ENCODE measurements at regions not wholly inside any gene's neighbourhood (a gene's known extent, or its start where the extent isn't known, plus 50 kb on each side); places are given as distances from the start of the nearest gene placed in this dataset.

DNA sequence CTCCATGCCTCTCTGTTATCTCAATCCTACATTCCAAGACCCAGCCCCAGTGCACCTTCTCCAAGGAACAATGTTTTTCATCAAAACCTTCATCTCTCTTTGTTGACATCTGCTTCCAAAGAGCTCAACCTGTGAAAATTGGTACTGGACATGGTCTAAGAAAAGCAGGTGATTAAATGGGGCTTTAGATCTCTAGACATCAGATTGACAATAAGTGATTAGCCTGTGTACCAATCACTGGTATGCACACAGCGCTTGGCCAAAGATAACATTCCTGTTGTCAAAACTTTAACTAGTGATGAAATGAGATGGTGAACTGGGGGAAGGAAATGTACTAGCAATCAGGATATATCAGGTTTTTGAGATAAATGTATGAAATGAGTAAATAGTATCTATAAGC lies 183.3 kb downstream of the TDRD15 start:
- TF ChIP-seq, protein P1, sequence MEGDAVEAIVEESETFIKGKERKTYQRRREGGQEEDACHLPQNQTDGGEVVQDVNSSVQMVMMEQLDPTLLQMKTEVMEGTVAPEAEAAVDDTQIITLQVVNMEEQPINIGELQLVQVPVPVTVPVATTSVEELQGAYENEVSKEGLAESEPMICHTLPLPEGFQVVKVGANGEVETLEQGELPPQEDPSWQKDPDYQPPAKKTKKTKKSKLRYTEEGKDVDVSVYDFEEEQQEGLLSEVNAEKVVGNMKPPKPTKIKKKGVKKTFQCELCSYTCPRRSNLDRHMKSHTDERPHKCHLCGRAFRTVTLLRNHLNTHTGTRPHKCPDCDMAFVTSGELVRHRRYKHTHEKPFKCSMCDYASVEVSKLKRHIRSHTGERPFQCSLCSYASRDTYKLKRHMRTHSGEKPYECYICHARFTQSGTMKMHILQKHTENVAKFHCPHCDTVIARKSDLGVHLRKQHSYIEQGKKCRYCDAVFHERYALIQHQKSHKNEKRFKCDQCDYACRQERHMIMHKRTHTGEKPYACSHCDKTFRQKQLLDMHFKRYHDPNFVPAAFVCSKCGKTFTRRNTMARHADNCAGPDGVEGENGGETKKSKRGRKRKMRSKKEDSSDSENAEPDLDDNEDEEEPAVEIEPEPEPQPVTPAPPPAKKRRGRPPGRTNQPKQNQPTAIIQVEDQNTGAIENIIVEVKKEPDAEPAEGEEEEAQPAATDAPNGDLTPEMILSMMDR (conservative IDR thresholded peaks at IDR 0.05; ENCODE audit: low read length) = no peak
- DNase-seq (ENCODE audit: low read depth) = no peak
- H3K4me3 ChIP-seq (ENCODE audit: low read length) = no peak overlapping the region

DNA sequence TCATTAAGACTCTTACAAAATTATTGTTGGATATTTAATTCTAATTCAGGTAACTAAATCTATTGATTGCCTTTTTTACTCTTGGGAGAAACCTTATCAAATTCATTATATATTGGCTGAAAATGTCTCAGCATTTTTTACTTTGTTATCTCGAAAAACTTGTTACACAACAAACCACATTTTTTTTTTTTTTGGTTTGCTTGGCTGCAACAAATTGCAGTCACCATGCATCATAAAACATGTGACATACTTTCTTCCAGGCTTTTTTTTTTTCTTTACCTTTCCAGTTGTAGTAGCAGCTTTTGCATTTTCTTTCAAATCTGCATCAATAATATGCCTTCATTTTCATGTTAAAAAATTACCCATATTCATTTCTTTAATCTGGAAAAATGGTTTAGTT lies 186.7 kb downstream of the TDRD15 start:
- TF ChIP-seq, protein P1 (conservative IDR thresholded peaks at IDR 0.05; ENCODE audit: low read length) = no peak

DNA sequence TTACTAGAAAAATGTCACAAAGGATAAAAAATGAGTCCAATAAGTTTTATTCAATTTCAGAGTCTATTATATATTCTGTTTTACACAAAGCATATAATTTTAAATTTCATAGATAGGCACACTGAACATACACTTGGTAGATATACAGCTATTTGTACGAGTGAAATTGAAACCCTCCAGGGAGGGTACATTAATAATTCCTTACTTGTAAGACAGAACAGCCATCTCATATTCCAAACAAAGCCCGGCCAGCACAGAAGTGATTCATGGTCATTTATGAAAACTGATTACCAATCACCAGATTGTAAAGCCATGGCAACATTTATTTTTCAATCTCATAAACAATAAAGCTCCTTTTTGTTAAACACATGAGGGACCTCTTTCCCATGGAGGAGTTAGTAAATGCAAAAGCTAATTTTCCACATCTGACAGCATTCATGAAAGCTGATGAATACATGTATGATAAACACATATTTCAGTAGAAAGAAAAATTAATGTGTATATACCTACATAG lies 190.6 kb downstream of the TDRD15 start:
- no peak for DNase-seq (ENCODE audit: low read depth)
- TF ChIP-seq, protein P1 (conservative IDR thresholded peaks at IDR 0.05; ENCODE audit: low read length) = no peak
- H3K4me3 ChIP-seq (ENCODE audit: low read length) = no peak overlapping the region

More for the DNA sequence above, 186.7 kb downstream of the TDRD15 start:
- H3K4me3 ChIP-seq (ENCODE audit: low read length) = no peak overlapping the region
- DNase-seq (ENCODE audit: low read depth) = no peak

DNA sequence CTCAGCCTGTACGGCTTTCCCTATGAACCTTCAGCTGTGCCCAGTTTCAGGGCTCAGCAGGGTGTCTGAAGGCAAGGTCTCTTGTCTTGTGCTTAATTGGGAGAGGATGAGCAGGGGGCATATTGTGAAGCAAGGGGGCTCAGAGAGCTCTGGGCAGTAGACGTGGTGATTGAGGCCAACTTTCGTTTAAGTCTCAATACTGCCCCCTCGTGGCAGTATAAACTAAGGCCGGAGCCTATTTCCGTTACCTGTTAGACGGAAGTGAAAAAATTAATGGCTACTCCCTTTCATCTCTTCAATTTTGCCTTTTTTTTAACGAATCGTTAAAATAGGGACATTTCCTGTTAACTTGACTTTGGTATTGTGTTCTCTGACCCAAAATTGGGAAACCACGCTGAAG lies 193.4 kb downstream of the TDRD15 start:
- TF ChIP-seq, protein P1 (conservative IDR thresholded peaks at IDR 0.05; ENCODE audit: low read length) = no peak; the same call in 1 of the 2 replicates
- DNase-seq (ENCODE audit: low read depth) = no peak
- no peak overlapping the region for H3K4me3 ChIP-seq (ENCODE audit: low read length)

DNA sequence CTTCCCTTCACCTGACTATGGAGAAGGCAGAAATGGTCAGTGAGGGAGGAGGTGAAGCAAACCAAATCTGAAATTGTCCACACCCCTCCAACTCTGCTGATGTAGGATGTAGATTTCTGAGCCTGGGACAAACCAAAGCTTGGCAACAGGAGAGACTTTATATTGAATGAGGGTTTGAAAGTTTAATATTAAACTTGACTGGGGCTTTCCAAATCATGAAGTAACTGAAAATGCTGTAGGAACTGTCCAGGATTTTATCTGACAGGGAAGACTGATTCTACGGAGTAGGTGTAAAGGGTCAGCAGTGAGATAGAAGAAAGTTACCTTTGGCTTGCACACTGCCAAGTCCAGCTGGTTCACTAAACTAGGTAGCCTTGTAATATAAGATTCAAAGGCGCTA lies 194.5 kb downstream of the TDRD15 start:
- H3K4me3 ChIP-seq (ENCODE audit: low read length) = no peak overlapping the region
- TF ChIP-seq, protein P1 (conservative IDR thresholded peaks at IDR 0.05; ENCODE audit: low read length) = no peak
- DNase-seq (ENCODE audit: low read depth) = no peak

DNA sequence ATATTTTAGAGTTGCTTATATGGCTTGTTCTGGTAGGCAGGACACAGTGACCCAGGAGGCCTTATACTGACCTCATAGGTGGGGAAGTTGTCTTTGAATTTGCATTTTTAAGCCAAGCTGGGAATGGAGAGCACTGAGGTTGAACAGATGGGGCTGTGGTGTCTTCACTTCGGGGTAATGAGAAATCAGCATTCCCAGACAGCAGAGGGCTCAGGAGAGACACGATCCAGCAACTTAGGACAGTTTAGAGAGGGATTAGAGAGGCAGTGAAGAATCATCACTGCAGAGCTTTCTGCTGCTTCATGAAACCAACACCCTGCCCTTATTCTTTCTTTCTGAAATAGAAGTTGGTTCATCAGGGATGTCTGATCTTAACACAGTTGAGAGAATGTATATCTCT lies 202.4 kb downstream of the TDRD15 start:
- DNase-seq (ENCODE audit: low read depth) = no peak
- TF ChIP-seq, protein P1 (conservative IDR thresholded peaks at IDR 0.05; ENCODE audit: low read length) = no peak
- H3K4me3 ChIP-seq (ENCODE audit: low read length) = no peak overlapping the region

DNA sequence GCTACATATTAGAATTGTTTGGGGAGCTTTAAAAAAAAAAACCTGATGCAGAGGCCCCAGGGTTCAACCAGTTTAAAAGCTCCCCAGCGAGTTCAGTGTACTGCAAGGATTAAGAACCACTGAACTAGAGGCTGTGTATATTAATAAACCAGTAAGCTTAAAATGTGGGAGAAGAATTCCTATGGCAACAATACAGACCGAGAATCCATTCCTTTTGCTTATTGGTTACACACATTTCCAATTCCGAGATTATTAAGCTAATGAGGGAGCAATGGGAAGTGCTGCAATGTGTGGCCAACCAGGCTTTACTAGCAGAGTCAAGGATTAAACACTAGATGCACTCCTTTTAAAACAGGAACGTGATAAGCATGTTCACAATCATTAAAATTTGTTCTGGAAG lies 204.4 kb downstream of the TDRD15 start:
- no peak overlapping the region for H3K4me3 ChIP-seq (ENCODE audit: low read length)
- TF ChIP-seq, protein P1 (conservative IDR thresholded peaks at IDR 0.05; ENCODE audit: low read length) = no peak
- no peak for DNase-seq (ENCODE audit: low read depth)

All from AG10803 (cell line).